HL-60 (cell line): ENCODE measurements at regions not wholly inside any gene's neighbourhood (a gene's known extent, or its start where the extent isn't known, plus 50 kb on each side); places are given as distances from the start of the nearest gene placed in this dataset.

Source experiments
- GABPA ChIP-seq: IDR thresholded peaks from 2 replicates; pipeline ENCODE4 v1.6.1; 2012; ENCODE audit warnings: low read depth
- POLR2AphosphoS5 ChIP-seq: IDR thresholded peaks from 2 replicates; pipeline ENCODE4 v1.6.1; 2012; ENCODE audit warnings: low read depth
- TF ChIP-seq, protein P1 (sequence below): IDR thresholded peaks from one replicate; pipeline ENCODE4 v1.5.1; 2011; ENCODE audit warnings: low read length, control low read depth, inconsistent platforms; ENCODE audit not compliant: insufficient read depth

DNA sequence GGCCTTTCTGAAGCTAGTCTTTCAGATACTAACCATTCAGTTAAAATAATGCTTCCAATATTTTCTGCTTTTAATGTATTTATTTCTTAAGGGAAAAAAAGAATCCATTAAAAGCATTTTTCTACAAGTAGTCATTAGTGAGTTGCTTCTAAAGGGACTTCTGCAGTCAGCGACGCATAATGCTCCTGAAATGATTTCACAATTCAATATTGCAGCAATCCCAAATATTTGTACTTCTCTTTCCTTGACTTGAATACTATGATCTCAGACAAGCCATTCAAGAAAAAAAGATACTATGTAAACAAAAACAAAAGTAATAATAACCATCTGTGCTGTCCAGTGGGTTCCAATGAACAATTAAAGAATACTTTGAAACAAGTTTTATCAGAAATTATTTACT lies 681.0 kb downstream of the DIPK2A start:
- TF ChIP-seq, protein P1, sequence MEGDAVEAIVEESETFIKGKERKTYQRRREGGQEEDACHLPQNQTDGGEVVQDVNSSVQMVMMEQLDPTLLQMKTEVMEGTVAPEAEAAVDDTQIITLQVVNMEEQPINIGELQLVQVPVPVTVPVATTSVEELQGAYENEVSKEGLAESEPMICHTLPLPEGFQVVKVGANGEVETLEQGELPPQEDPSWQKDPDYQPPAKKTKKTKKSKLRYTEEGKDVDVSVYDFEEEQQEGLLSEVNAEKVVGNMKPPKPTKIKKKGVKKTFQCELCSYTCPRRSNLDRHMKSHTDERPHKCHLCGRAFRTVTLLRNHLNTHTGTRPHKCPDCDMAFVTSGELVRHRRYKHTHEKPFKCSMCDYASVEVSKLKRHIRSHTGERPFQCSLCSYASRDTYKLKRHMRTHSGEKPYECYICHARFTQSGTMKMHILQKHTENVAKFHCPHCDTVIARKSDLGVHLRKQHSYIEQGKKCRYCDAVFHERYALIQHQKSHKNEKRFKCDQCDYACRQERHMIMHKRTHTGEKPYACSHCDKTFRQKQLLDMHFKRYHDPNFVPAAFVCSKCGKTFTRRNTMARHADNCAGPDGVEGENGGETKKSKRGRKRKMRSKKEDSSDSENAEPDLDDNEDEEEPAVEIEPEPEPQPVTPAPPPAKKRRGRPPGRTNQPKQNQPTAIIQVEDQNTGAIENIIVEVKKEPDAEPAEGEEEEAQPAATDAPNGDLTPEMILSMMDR, result no peak
- no peak for TF ChIP-seq POLR2AphosphoS5
- no peak for TF ChIP-seq GABPA
